H1 (cell line): ENCODE measurements at regions not wholly inside any gene's neighbourhood (a gene's known extent, or its start where the extent isn't known, plus 50 kb on each side); places are given as distances from the start of the nearest gene placed in this dataset.

Source experiments
- CTCF ChIA-PET: fragments of 300-600 bp; sonication (Branson Sonifier 250); formaldehyde crosslinking; loops from one replicate; lab custom pipeline; 2021; ENCODE audit not compliant: partially characterized antibody; lab: Charles Lee
- POLR2A ChIA-PET: fragments of 300-600 bp; sonication (Branson Sonifier 250); formaldehyde crosslinking; loops from one replicate; lab custom pipeline; 2021; ENCODE audit warnings: inconsistent platforms; ENCODE audit not compliant: partially characterized antibody; lab: Charles Lee
- DNase-seq, 2 experiments: peaks; one replicate each; pipeline versions ENCODE4 v3.0.0 to v3.0.0-alpha.2; 2010 to 2022; ENCODE audit warnings: low spot score in 2 of 2, low read depth in 1 of 2, mixed read lengths in 1 of 2
- FAIRE-seq: peaks from 2 replicates; lab custom pipeline; 2011; peaks lifted over from hg19 to GRCh38; lab: Jason Lieb, UNC
- H2AFZ ChIP-seq: 2 replicates; pipeline ENCODE4 v1.8.1; 2012; ENCODE audit warnings: low read length, inconsistent platforms
- H2AK5ac ChIP-seq: 2 replicates; pipeline ENCODE4 v1.6.1; 2013; ENCODE audit warnings: low read depth, low read length
- H2BK120ac ChIP-seq: replicated peaks from 2 replicates; pipeline ENCODE3; 2013; ENCODE audit warnings: low read depth, low read length, inconsistent platforms
- H2BK12ac ChIP-seq: 2 replicates; pipeline ENCODE4 v1.6.1; 2013; ENCODE audit warnings: low read depth, low read length
- H2BK15ac ChIP-seq: 2 replicates; pipeline ENCODE4 v1.6.1; 2013; ENCODE audit warnings: low read length
- H2BK20ac ChIP-seq: 2 replicates; pipeline ENCODE4 v1.6.1; 2013; ENCODE audit warnings: low read length
- H2BK5ac ChIP-seq: 2 replicates; pipeline ENCODE4 v1.6.1; 2013; ENCODE audit warnings: low read depth, low read length
- H3K14ac ChIP-seq: 2 replicates; pipeline ENCODE4 v1.6.1; 2013; ENCODE audit warnings: inconsistent platforms; ENCODE audit not compliant: insufficient read length
- H3K18ac ChIP-seq: 2 replicates; pipeline ENCODE4 v1.6.1; 2013; ENCODE audit warnings: low read length; ENCODE audit errors: extremely low read depth
- H3K23ac ChIP-seq: 2 replicates; pipeline ENCODE4 v1.6.1; 2013; ENCODE audit warnings: inconsistent platforms; ENCODE audit not compliant: insufficient read length
- H3K23me2 ChIP-seq: 2 replicates; pipeline ENCODE4 v1.6.1; 2013; ENCODE audit warnings: low read depth, low read length
- H3K27ac ChIP-seq: 2 replicates; pipeline ENCODE4 v1.6.1; 2011; ENCODE audit warnings: low read depth, low read length, inconsistent platforms
- H3K27me3 ChIP-seq, 4 experiments: replicated peaks in 1 of 4; 1 replicate in 1 of 4; 2 replicates in 3 of 4; pipeline versions ENCODE4 v1.6.1 to v1.8.1; 2011 to 2013; ENCODE audit warnings: low read length in 3 of 4, mild to moderate bottlenecking in 3 of 4, inconsistent platforms in 2 of 4, mixed read lengths in 2 of 4, moderate library complexity in 1 of 4; ENCODE audit not compliant: control insufficient read depth in 3 of 4, insufficient read depth in 3 of 4; ENCODE audit errors: extremely low read depth in 1 of 4
- H3K36me3 ChIP-seq, 4 experiments: 2 replicates each; pipeline versions ENCODE4 v1.6.1 to v1.8.1; 2011 to 2013; ENCODE audit warnings: mild to moderate bottlenecking in 4 of 4, low read length in 3 of 4, moderate library complexity in 2 of 4, control low read depth in 1 of 4, inconsistent platforms in 1 of 4; ENCODE audit not compliant: insufficient read depth in 4 of 4, control insufficient read depth in 2 of 4
- H3K4ac ChIP-seq: replicated peaks from 2 replicates; pipeline ENCODE3; 2013; ENCODE audit warnings: low read length, low read depth, mixed read lengths, inconsistent platforms; ENCODE audit not compliant: insufficient read length
- H3K4me1 ChIP-seq, 4 experiments: replicated peaks in 1 of 4; 1 replicate in 1 of 4; 2 replicates in 3 of 4; pipeline versions ENCODE4 v1.6.1 to v1.8.1; 2011 to 2013; ENCODE audit warnings: low read length in 3 of 4, inconsistent platforms in 2 of 4, mixed read lengths in 1 of 4; ENCODE audit not compliant: insufficient read depth in 4 of 4, control insufficient read depth in 3 of 4
- H3K4me2 ChIP-seq, 2 experiments: 2 replicates each; pipeline versions ENCODE4 v1.6.1 to v1.8.1; 2011 to 2013; ENCODE audit warnings: low read depth in 2 of 2, low read length in 2 of 2, control low read depth in 1 of 2, inconsistent platforms in 1 of 2, mild to moderate bottlenecking in 1 of 2; ENCODE audit not compliant: insufficient read depth in 1 of 2
- H3K4me3 ChIP-seq, 4 experiments: fragments of 200-600, 300-600 bp in 1 of 4; sonication (generic), shearing (Covaris generic), sonication (Bioruptor Twin) in 1 of 4; 2 replicates each; pipeline versions ENCODE4 v1.5.1 to v1.8.1; 2011 to 2016; ENCODE audit warnings: low read length in 4 of 4, low read depth in 3 of 4, control low read depth in 2 of 4, inconsistent platforms in 2 of 4, mild to moderate bottlenecking in 2 of 4, mixed read lengths in 1 of 4, moderate library complexity in 1 of 4; ENCODE audit not compliant: insufficient read depth in 2 of 4; ENCODE audit errors: extremely low read depth in 1 of 4
- H3K56ac ChIP-seq: replicated peaks from 2 replicates; pipeline ENCODE3; 2013; ENCODE audit warnings: low read depth, mild to moderate bottlenecking, mixed read lengths, low read length, inconsistent platforms; ENCODE audit not compliant: insufficient read length
- H3K79me1 ChIP-seq: 2 replicates; pipeline ENCODE4 v1.6.1; 2013; ENCODE audit warnings: low read depth, low read length, control low read depth
- H3K79me2 ChIP-seq, 2 experiments: 2 replicates each; pipeline versions ENCODE4 v1.6.1 to v1.8.1; 2012 to 2013; ENCODE audit warnings: low read length in 2 of 2, mild to moderate bottlenecking in 2 of 2, inconsistent platforms in 1 of 2; ENCODE audit not compliant: insufficient read depth in 2 of 2, control insufficient read depth in 1 of 2
- H3K9ac ChIP-seq, 4 experiments: replicated peaks in 1 of 4; 1 replicate in 1 of 4; 2 replicates in 3 of 4; pipeline versions ENCODE4 v1.6.1 to v1.8.1; 2011 to 2013; ENCODE audit warnings: low read depth in 3 of 4, low read length in 3 of 4, control low read depth in 2 of 4, mild to moderate bottlenecking in 2 of 4, moderate library complexity in 2 of 4, inconsistent platforms in 1 of 4; ENCODE audit errors: extremely low read depth in 1 of 4
- H3K9me3 ChIP-seq, 2 experiments: 2 replicates each; pipeline versions ENCODE4 v1.6.1 to v1.8.1; 2012 to 2013; ENCODE audit warnings: mild to moderate bottlenecking in 2 of 2, moderate library complexity in 2 of 2, control low read depth in 1 of 2, inconsistent platforms in 1 of 2, low read depth in 1 of 2, low read length in 1 of 2, mixed read lengths in 1 of 2; ENCODE audit not compliant: insufficient read depth in 2 of 2
- H4K20me1 ChIP-seq, 2 experiments: replicated peaks in 1 of 2; 2 replicates each; pipeline versions ENCODE3 to v1.8.1; 2011 to 2013; ENCODE audit warnings: inconsistent platforms in 2 of 2, low read length in 2 of 2, mild to moderate bottlenecking in 1 of 2; ENCODE audit not compliant: insufficient read depth in 2 of 2, control insufficient read depth in 1 of 2
- H4K5ac ChIP-seq: 2 replicates; pipeline ENCODE4 v1.6.1; 2013; ENCODE audit warnings: low read length, low read depth, mixed read lengths, inconsistent platforms; ENCODE audit not compliant: insufficient read length
- H4K8ac ChIP-seq: 2 replicates; pipeline ENCODE4 v1.8.0; 2013; ENCODE audit warnings: mild to moderate bottlenecking, moderate library complexity, low read length, inconsistent platforms; ENCODE audit not compliant: insufficient read depth; ENCODE audit errors: extremely low read depth
- H4K91ac ChIP-seq: replicated peaks from 2 replicates; pipeline ENCODE3; 2013; ENCODE audit warnings: low read length, mixed read lengths, inconsistent platforms; ENCODE audit not compliant: insufficient read length
- CHD2 ChIP-seq: IDR thresholded peaks from 2 replicates; pipeline ENCODE4 v1.6.1; 2012; ENCODE audit warnings: low read length, improper control_type of control experiment
- CTCF ChIP-seq, 3 experiments: IDR thresholded peaks; 1 replicate in 2 of 3; 2 replicates in 1 of 3; pipeline versions ENCODE4 v1.5.1 to v1.6.1; 2011; ENCODE audit warnings: low read length in 3 of 3, mild to moderate bottlenecking in 3 of 3, inconsistent platforms in 2 of 3, low read depth in 1 of 3, moderate library complexity in 1 of 3; ENCODE audit not compliant: insufficient read depth in 1 of 3; ENCODE audit errors: control extremely low read depth in 1 of 3
- NRF1 ChIP-seq: IDR thresholded peaks from 2 replicates; pipeline ENCODE4 v1.6.1; 2011; ENCODE audit warnings: mild to moderate bottlenecking, low read depth, low read length, improper control_type of control experiment
- POLR2A ChIP-seq, 2 experiments: IDR thresholded peaks; 1 replicate in 1 of 2; 2 replicates in 1 of 2; pipeline ENCODE4 v1.6.1; 2011; ENCODE audit warnings: low read depth in 2 of 2, low read length in 2 of 2, mild to moderate bottlenecking in 2 of 2; ENCODE audit errors: control extremely low read depth in 1 of 2
- TAF1 ChIP-seq: IDR thresholded peaks from 2 replicates; pipeline ENCODE4 v1.6.1; 2011; ENCODE audit warnings: mild to moderate bottlenecking, low read depth, low read length
- TBP ChIP-seq: IDR thresholded peaks from 2 replicates; pipeline ENCODE4 v1.6.1; 2011; ENCODE audit warnings: low read depth, low read length, improper control_type of control experiment
- WGBS, 2 experiments: shearing (Covaris generic) in 1 of 2; methylation state at CpG; one replicate each; pipeline versions ENCODE4 v1.1.6 to v1.1.7; 2013 to 2015; ENCODE audit warnings: low lambda C conversion rate in 2 of 2, mixed read lengths in 2 of 2, inconsistent platforms in 1 of 2, low coverage in 1 of 2, missing lambda C conversion rate in 1 of 2; ENCODE audit not compliant: insufficient replicate concordance in 2 of 2, insufficient coverage in 1 of 2, insufficient read length in 1 of 2; ENCODE audit errors: extremely low coverage in 1 of 2, missing lambda C conversion rate in 1 of 2; 5-methylcytosine and 5-hydroxymethylcytosine counted together

- H2BK120ac ChIP-seq: no peak overlapping the region
- no peak overlapping the region for H2BK20ac ChIP-seq
- FAIRE-seq (no peak), DNase-seq (no peak)
- H3K14ac ChIP-seq: no peak overlapping the region
- ChIA-PET POLR2A (no interaction called here), CTCF (interaction anchor here (0.7 kb wide), 1 partner anchor 13 kb away, joined by 3 read pairs; no protein-coding TSS in a partner anchor)
- H3K56ac ChIP-seq: no peak overlapping the region
- no peaks in the 10 kb centered on the region for H3K4me1 ChIP-seq
- no peak overlapping the region for H4K5ac ChIP-seq
- H4K91ac ChIP-seq: no peak overlapping the region
- H3K79me2 ChIP-seq: no peaks in the 10 kb centered on the region
- no peak overlapping the region for H3K18ac ChIP-seq
- H2BK15ac ChIP-seq: no peak overlapping the region
- no peak overlapping the region for H2BK5ac ChIP-seq
- no peak overlapping the region for H3K23ac ChIP-seq
- H3K36me3 ChIP-seq: no peaks in the 10 kb centered on the region
- H3K9ac ChIP-seq: no peak overlapping the region
- H4K8ac ChIP-seq: no peak overlapping the region
- no peaks in the 10 kb centered on the region for H3K79me1 ChIP-seq
- H3K4ac ChIP-seq: no peak overlapping the region
- WGBS, 2 experiments: 92% methylated on average over 3 of the region's 3 CpGs; no CpG with 5 or more reads in 1 of the 2 experiments
- no peaks in the 10 kb centered on the region for H3K27me3 ChIP-seq
- no peak overlapping the region for H2AK5ac ChIP-seq
- H3K4me2 ChIP-seq: no peak overlapping the region
- no peak overlapping the region for H3K27ac ChIP-seq
- no peak overlapping the region for H2AFZ ChIP-seq
- no peaks in the 10 kb centered on the region for H4K20me1 ChIP-seq
- H3K23me2 ChIP-seq: no peaks in the 10 kb centered on the region; the same call in 1 of the 2 replicates
- H2BK12ac ChIP-seq: no peak overlapping the region
- H3K4me3 ChIP-seq: no peak overlapping the region
- peaks cover 4 to 7% of the 10 kb centered on the region in 2 experiments; a peak in 1 of 4 replicates for H3K9me3 ChIP-seq
- TF ChIP-seq NRF1: no peak
- TF ChIP-seq TAF1: no peak
- TF ChIP-seq TBP: no peak
- TF ChIP-seq CTCF (IDR thresholded peaks at IDR 0.05; ENCODE audit: control extremely low read depth in 1 of 3, insufficient read depth in 1 of 3, low read depth in 1 of 3, low read length in 3 of 3): no peak
- no peak for TF ChIP-seq CHD2
- TF ChIP-seq POLR2A (IDR thresholded peaks at IDR 0.05; ENCODE audit: control extremely low read depth in 1 of 2, low read depth in 2 of 2, low read length in 2 of 2): no peak
Observed at GRCh38 chr5:17333755-17334154, 116.3 kb downstream of the BASP1 start.
